OCI-LY7 (cell line): ENCODE measurements at regions not wholly inside any gene's neighbourhood (a gene's known extent, or its start where the extent isn't known, plus 50 kb on each side); places are given as distances from the start of the nearest gene placed in this dataset.

Source experiments
- BruUV-seq: library from RNA; stranded (reverse); fragments of 400-500 nt; replicated peaks from 2 replicates; lab custom pipeline; 2021; lab: Mats Ljungman, UMichigan
- CTCF ChIA-PET: fragments of 300-600 bp; sonication (Branson Sonifier 250); formaldehyde crosslinking; loops from one replicate; lab custom pipeline; 2022; ENCODE audit warnings: antibody characterized with exemption; ENCODE audit not compliant: unreplicated experiment; lab: Charles Lee
- POLR2A ChIA-PET: fragments of 300-600 bp; sonication (Branson Sonifier 250); formaldehyde crosslinking; loops from one replicate; lab custom pipeline; 2022; ENCODE audit warnings: antibody characterized with exemption; lab: Charles Lee
- DNase-seq: peaks from one replicate; pipeline ENCODE4 v3.0.0-alpha.2; 2015; ENCODE audit warnings: low spot score
- H2AFZ ChIP-seq: fragments of 200-600 bp; sonication (generic), shearing (Covaris generic); 2 replicates; pipeline ENCODE4 v1.6.1; 2014; ENCODE audit warnings: mild to moderate bottlenecking, antibody characterized with exemption, low read length, moderate library complexity
- H3K27ac ChIP-seq: fragments of 200-600 bp; sonication (generic); 2 replicates; pipeline ENCODE4 v1.5.1; 2014; ENCODE audit warnings: mixed run types, low read depth, mild to moderate bottlenecking, moderate library complexity, low read length, inconsistent platforms; ENCODE audit not compliant: poor library complexity, severe bottlenecking
- H3K36me3 ChIP-seq: fragments of 200-600 bp; sonication (generic); 2 replicates; pipeline ENCODE4 v1.6.1; 2014; ENCODE audit warnings: mild to moderate bottlenecking, antibody characterized with exemption, low read length, moderate library complexity, mixed read lengths; ENCODE audit not compliant: insufficient read depth
- H3K4me1 ChIP-seq: fragments of 200-600 bp; sonication (generic); 2 replicates; pipeline ENCODE4 v1.5.1; 2014; ENCODE audit warnings: mild to moderate bottlenecking, low read length; ENCODE audit not compliant: insufficient read depth, poor library complexity, severe bottlenecking
- H3K4me2 ChIP-seq: fragments of 200-600 bp; sonication (generic); 2 replicates; pipeline ENCODE4 v1.6.1; 2014; ENCODE audit warnings: mild to moderate bottlenecking, low read length
- H3K4me3 ChIP-seq: fragments of 200-600 bp; sonication (generic); 2 replicates; pipeline ENCODE4 v1.5.1; 2014; ENCODE audit warnings: mild to moderate bottlenecking, low read depth, low read length; ENCODE audit not compliant: poor library complexity, severe bottlenecking
- H3K79me2 ChIP-seq: fragments of 200-600 bp; sonication (generic); 2 replicates; pipeline ENCODE4 v1.6.1; 2016; ENCODE audit warnings: low read depth, mild to moderate bottlenecking, low read length, moderate library complexity, mixed read lengths; ENCODE audit not compliant: insufficient read depth
- H3K9me2 ChIP-seq: fragments of 200-600 bp; sonication (generic); 2 replicates; pipeline ENCODE4 v1.6.1; 2016; ENCODE audit warnings: mild to moderate bottlenecking, low read length, mixed read lengths; ENCODE audit not compliant: insufficient read depth
- H3K9me3 ChIP-seq: fragments of 200-600 bp; sonication (generic); 2 replicates; pipeline ENCODE4 v1.6.1; 2014; ENCODE audit warnings: mild to moderate bottlenecking, mixed run types, low read length, mixed read lengths
- H4K20me1 ChIP-seq: fragments of 200-600 bp; sonication (generic); 2 replicates; pipeline ENCODE4 v1.6.1; 2014; ENCODE audit warnings: mild to moderate bottlenecking, antibody characterized with exemption, low read length, moderate library complexity, mixed read lengths; ENCODE audit not compliant: insufficient read depth
- EZH2phosphoT487 ChIP-seq: fragments of 200-600 bp; sonication (generic); IDR thresholded peaks from 2 replicates; pipeline ENCODE4 v1.6.1; 2018; ENCODE audit warnings: low read depth, borderline replicate concordance, mild to moderate bottlenecking, mixed run types, antibody characterized with exemption, low read length, moderate library complexity, mixed read lengths
- intact Hi-C: fragments of 100-400 bp; cut with micrococcal nuclease; formaldehyde crosslinking; loops from one replicate; pipeline ENCODE4 v1.10.0; 2022; ENCODE audit not compliant: unreplicated experiment
- TF ChIP-seq, protein P1 (sequence below): fragments of 200-600 bp; sonication (generic); conservative IDR thresholded peaks from 2 replicates; pipeline ENCODE4 v1.5.1; 2014; ENCODE audit warnings: mild to moderate bottlenecking, antibody characterized with exemption, low read length, moderate library complexity, mixed read lengths

DNA sequence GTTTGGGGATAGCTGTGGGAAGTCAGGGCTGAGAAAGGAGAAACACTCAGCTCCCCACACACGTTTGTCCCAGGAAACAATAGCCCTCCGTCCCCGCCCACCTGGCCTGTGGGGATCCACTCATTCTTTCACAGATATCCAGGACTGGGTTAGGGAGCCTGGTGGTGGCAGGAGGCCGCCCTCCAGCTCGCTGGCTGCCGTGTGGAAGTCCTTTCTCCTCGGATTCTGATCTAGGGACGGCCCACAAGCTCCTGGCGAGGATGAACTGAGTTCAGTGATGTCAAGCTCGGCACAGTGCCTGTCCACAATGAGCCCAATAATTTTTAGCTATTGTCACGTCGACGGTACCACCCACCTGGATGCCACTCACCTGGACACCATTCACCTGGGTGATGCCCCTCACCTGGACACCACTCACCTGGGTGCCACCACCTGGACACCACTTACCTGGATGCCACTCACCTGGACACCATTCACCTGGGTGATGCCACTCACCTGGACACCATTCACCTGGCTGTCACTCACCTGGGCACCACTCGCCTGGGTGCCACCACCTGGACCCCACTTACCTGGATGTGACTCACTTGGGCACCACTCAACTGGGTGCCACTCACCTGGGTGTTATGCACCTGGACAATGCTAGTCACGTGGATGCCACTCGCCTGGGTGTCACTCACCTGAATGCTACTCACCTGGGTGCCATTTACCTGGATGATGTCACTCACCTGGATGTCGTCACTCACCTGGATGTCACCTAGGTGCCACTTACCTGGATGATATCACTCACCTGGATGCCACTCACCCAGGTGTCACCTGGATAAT, 172.5 kb upstream of the FOXF1 start:
- TF ChIP-seq, protein P1, sequence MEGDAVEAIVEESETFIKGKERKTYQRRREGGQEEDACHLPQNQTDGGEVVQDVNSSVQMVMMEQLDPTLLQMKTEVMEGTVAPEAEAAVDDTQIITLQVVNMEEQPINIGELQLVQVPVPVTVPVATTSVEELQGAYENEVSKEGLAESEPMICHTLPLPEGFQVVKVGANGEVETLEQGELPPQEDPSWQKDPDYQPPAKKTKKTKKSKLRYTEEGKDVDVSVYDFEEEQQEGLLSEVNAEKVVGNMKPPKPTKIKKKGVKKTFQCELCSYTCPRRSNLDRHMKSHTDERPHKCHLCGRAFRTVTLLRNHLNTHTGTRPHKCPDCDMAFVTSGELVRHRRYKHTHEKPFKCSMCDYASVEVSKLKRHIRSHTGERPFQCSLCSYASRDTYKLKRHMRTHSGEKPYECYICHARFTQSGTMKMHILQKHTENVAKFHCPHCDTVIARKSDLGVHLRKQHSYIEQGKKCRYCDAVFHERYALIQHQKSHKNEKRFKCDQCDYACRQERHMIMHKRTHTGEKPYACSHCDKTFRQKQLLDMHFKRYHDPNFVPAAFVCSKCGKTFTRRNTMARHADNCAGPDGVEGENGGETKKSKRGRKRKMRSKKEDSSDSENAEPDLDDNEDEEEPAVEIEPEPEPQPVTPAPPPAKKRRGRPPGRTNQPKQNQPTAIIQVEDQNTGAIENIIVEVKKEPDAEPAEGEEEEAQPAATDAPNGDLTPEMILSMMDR, result no peak
- TF ChIP-seq EZH2phosphoT487, result no peak
- BruUV-seq, result no TSS peak
- H3K4me2 ChIP-seq, result no peak overlapping the region
- ChIA-PET POLR2A (no interaction called here), CTCF (interaction anchor here (0.6 kb wide), 1 partner anchor 1720 kb away, joined by 3 read pairs; no protein-coding TSS in a partner anchor)
- H2AFZ ChIP-seq, result no peak overlapping the region
- no peak overlapping the region for H3K4me3 ChIP-seq
- no peaks in the 10 kb centered on the region for H4K20me1 ChIP-seq
- intact Hi-C loops, result no loop called here
- no peak overlapping the region for H3K27ac ChIP-seq
- no peaks in the 10 kb centered on the region for H3K36me3 ChIP-seq
- no peaks in the 10 kb centered on the region for H3K9me2 ChIP-seq
- H3K4me1 ChIP-seq, result no peaks in the 10 kb centered on the region
- DNase-seq, result no peak
- H3K79me2 ChIP-seq, result no peaks in the 10 kb centered on the region
- no peaks in the 10 kb centered on the region for H3K9me3 ChIP-seq

DNA sequence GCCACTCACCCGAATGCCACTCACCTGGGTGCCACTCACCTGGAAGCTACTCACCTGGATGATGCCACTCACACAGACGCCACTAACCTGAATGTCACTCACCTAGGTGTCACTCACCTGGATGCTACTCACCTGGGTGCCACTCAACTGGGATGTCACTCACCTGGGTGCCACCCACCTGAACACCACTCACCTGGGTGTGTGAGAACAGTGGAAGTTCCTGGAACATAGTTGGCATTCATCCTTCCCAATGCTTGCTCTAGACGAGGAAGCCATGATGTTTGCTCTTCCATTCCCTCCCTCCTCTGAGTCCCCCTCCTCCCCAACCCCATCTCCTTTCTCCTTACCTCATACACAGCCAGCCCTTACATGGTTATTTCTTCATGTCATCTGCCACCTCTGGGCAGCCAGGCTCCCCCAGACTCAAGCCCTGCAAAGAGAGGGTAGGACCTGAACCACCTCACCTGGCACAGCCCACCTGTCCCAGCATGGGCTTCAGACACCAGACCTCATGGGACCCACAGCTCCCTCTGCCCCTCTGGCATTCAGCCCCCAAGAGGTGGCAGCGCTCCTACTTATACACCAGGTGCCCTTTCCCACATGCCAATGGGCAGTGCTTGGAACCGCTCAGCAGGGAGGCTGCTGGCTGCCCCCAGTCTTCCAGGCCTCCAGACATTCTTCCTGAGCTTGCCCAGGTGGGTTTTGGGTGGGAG, 171.8 kb upstream of the FOXF1 start:
- Histone ChIP-seq H3K9me3 (no peaks in the 10 kb centered on the region), H3K36me3 (no peaks in the 10 kb centered on the region), H3K79me2 (no peaks in the 10 kb centered on the region), H2AFZ (no peak overlapping the region), H3K27ac (no peak overlapping the region), H3K9me2 (no peaks in the 10 kb centered on the region), H3K4me1 (no peaks in the 10 kb centered on the region), H3K4me2 (no peak overlapping the region), H4K20me1 (no peaks in the 10 kb centered on the region), H3K4me3 (no peak overlapping the region)
- POLR2A ChIA-PET, result no interaction called here
- CTCF ChIA-PET, result no interaction called here
- no TSS peak for BruUV-seq
- intact Hi-C loops, result no loop called here
- DNase-seq, result no peak
- no peak for TF ChIP-seq EZH2phosphoT487
- TF ChIP-seq, protein P1, result no peak
